ENCODE measurements at regions not wholly inside any gene's neighbourhood (a gene's known extent, or its start where the extent isn't known, plus 50 kb on each side); places are given as distances from the start of the nearest gene placed in this dataset.
"Not testable (repeated sequence)": the region's sequence is repeated elsewhere in the genome, so short reads cannot be mapped to it uniquely, and the experiment has no call there.

GRCh38 chr10:2575460-2575859, 491.9 kb upstream of the PFKP start:
- H3K36me3 Mint-ChIP-seq: no peaks in the 10 kb centered on the region
- no peak overlapping the region for H3K27ac ChIP-seq (ENCODE audit: low read depth, low read length)
- H3K4me3 Mint-ChIP-seq: no peak overlapping the region
- intact Hi-C loops (cut with micrococcal nuclease): no loop called here
- ChIA-PET CTCF (ENCODE audit: partially characterized antibody) (interaction anchor here (1.3 kb wide), 1 partner anchor 14 kb away, joined by 3 read pairs; no protein-coding TSS in a partner anchor), POLR2A (ENCODE audit: partially characterized antibody) (no interaction called here)
- no peaks in the 10 kb centered on the region for H3K9me3 Mint-ChIP-seq
- H3K36me3 ChIP-seq (ENCODE audit: insufficient read depth, low read length): no peaks in the 10 kb centered on the region
- H3K9me3 ChIP-seq (ENCODE audit: control insufficient read depth in 1 of 2, low read length in 2 of 2): no peaks in the 10 kb centered on the region
- no peak for DNase-seq
- no peaks in the 10 kb centered on the region for H3K4me1 ChIP-seq (ENCODE audit: insufficient read depth, low read length)
- no peak overlapping the region for H3K27ac Mint-ChIP-seq
- H3K4me1 Mint-ChIP-seq: no peaks in the 10 kb centered on the region
- H3K27me3 ChIP-seq (ENCODE audit: insufficient read depth, low read length): no peaks in the 10 kb centered on the region
- H3K27me3 Mint-ChIP-seq: peaks cover 2 to 3% of the 10 kb centered on the region in 2 donors
- no peak overlapping the region for H3K4me3 ChIP-seq (ENCODE audit: low read length in 2 of 2)

DNA sequence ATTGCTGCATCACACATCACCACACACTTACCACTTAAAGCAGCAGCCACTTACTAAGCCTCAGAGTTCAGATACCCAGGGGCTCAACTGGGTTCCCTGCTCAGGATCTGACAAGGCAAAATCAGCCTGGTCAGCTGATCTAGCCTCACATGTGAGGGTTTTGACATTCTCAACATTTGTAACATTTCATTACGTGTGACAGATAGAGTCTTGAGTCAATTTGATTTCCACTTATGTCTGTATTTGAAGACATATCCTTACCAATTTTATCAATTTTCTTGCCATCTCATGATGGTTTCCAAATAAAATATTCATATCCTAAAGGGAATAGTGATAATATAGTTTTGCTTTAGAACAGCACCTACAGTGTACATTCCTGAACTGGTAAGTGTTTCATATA, 494.7 kb upstream of the PFKP start:
- POLR2A ChIA-PET (ENCODE audit: partially characterized antibody): no interaction called here
- Mint-ChIP-seq H3K9me3 (no peaks in the 10 kb centered on the region), H3K36me3 (no peaks in the 10 kb centered on the region), H3K27me3 (peaks cover 2 to 3% of the 10 kb centered on the region in 2 donors), H3K4me3 (no peak overlapping the region), H3K4me1 (no peaks in the 10 kb centered on the region), H3K27ac (no peak overlapping the region)
- Histone ChIP-seq H3K4me1 (ENCODE audit: insufficient read depth, low read length) (no peaks in the 10 kb centered on the region), H3K4me3 (ENCODE audit: low read length in 2 of 2) (no peak overlapping the region), H3K27ac (ENCODE audit: low read depth, low read length) (no peak overlapping the region), H3K9me3 (ENCODE audit: control insufficient read depth in 1 of 2, low read length in 2 of 2) (no peaks in the 10 kb centered on the region), H3K36me3 (ENCODE audit: insufficient read depth, low read length) (no peaks in the 10 kb centered on the region), H3K27me3 (ENCODE audit: insufficient read depth, low read length) (no peaks in the 10 kb centered on the region)
- no peak for DNase-seq
- intact Hi-C loops (cut with micrococcal nuclease): no loop called here
- CTCF ChIA-PET (ENCODE audit: partially characterized antibody): no interaction called here

GRCh38 chr10:2556883-2557282, 510.5 kb upstream of the PFKP start:
- H3K27me3 ChIP-seq (ENCODE audit: insufficient read depth, low read length): no peaks in the 10 kb centered on the region
- H3K36me3 ChIP-seq (ENCODE audit: insufficient read depth, low read length): no peaks in the 10 kb centered on the region
- Mint-ChIP-seq H3K4me1 (no peaks in the 10 kb centered on the region), H3K27ac (no peak overlapping the region), H3K4me3 (no peak overlapping the region), H3K27me3 (peaks cover 2 to 3% of the 10 kb centered on the region in 2 donors), H3K9me3 (no peaks in the 10 kb centered on the region), H3K36me3 (no peaks in the 10 kb centered on the region)
- no peak for DNase-seq
- POLR2A ChIA-PET (ENCODE audit: partially characterized antibody): no interaction called here
- CTCF ChIA-PET (ENCODE audit: partially characterized antibody): no interaction called here
- no peaks in the 10 kb centered on the region for H3K4me1 ChIP-seq (ENCODE audit: insufficient read depth, low read length)
- intact Hi-C loops (cut with micrococcal nuclease): no loop called here
- H3K4me3 ChIP-seq (ENCODE audit: low read length in 2 of 2): no peak overlapping the region
- no peaks in the 10 kb centered on the region for H3K9me3 ChIP-seq (ENCODE audit: control insufficient read depth in 1 of 2, low read length in 2 of 2)
- no peak overlapping the region for H3K27ac ChIP-seq (ENCODE audit: low read depth, low read length)

DNA sequence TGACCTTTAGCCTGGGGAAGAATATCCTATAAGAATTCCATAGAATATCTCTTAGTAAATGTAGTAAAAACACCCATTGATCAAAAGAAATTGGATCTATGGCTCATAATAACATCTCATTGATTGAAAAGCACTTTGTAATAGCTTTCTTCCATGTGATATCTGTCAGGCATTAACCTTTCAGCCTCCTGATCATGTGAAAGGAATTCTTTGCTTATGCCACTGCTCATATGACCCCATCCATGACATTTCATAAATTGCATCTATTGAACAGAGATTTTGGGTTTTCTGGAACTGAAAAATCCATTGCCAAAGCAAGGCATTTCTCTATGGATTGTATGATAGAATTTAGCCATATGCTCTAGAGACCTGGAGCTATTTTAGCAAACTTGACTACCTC, 519.3 kb upstream of the PFKP start:
- intact Hi-C loops (cut with micrococcal nuclease): no loop called here

GRCh38 chr10:2547606-2548005, 519.7 kb upstream of the PFKP start:
- Histone ChIP-seq H3K4me3 (ENCODE audit: low read length in 2 of 2) (no peak overlapping the region), H3K27ac (ENCODE audit: low read depth, low read length) (no peak overlapping the region), H3K4me1 (ENCODE audit: insufficient read depth, low read length) (no peaks in the 10 kb centered on the region), H3K27me3 (ENCODE audit: insufficient read depth, low read length) (no peaks in the 10 kb centered on the region), H3K9me3 (ENCODE audit: control insufficient read depth in 1 of 2, low read length in 2 of 2) (no peaks in the 10 kb centered on the region), H3K36me3 (ENCODE audit: insufficient read depth, low read length) (no peaks in the 10 kb centered on the region)
- intact Hi-C loops (cut with micrococcal nuclease): no loop called here
- Mint-ChIP-seq H3K4me3 (no peak overlapping the region), H3K36me3 (no peaks in the 10 kb centered on the region), H3K27me3 (no peaks in the 10 kb centered on the region), H3K4me1 (no peaks in the 10 kb centered on the region), H3K27ac (no peak overlapping the region), H3K9me3 (no peaks in the 10 kb centered on the region)
- no peak for DNase-seq
- CTCF ChIA-PET (ENCODE audit: partially characterized antibody): no interaction called here
- POLR2A ChIA-PET (ENCODE audit: partially characterized antibody): no interaction called here

More for the DNA sequence above, 519.3 kb upstream of the PFKP start:
- Mint-ChIP-seq H3K36me3 (no peaks in the 10 kb centered on the region), H3K4me3 (no peak overlapping the region), H3K4me1 (no peaks in the 10 kb centered on the region), H3K9me3 (no peaks in the 10 kb centered on the region), H3K27ac (no peak overlapping the region), H3K27me3 (no peaks in the 10 kb centered on the region)
- H3K4me3 ChIP-seq (ENCODE audit: low read length in 2 of 2): no peak overlapping the region
- H3K9me3 ChIP-seq (ENCODE audit: control insufficient read depth in 1 of 2, low read length in 2 of 2): no peaks in the 10 kb centered on the region
- H3K27me3 ChIP-seq (ENCODE audit: insufficient read depth, low read length): no peaks in the 10 kb centered on the region
- H3K36me3 ChIP-seq (ENCODE audit: insufficient read depth, low read length): no peaks in the 10 kb centered on the region
- CTCF ChIA-PET (ENCODE audit: partially characterized antibody): no interaction called here
- POLR2A ChIA-PET (ENCODE audit: partially characterized antibody): no interaction called here
- H3K27ac ChIP-seq (ENCODE audit: low read depth, low read length): no peak overlapping the region
- DNase-seq: no peak
- no peaks in the 10 kb centered on the region for H3K4me1 ChIP-seq (ENCODE audit: insufficient read depth, low read length)

GRCh38 chr10:2546894-2547293, 520.5 kb upstream of the PFKP start:
- CTCF ChIA-PET (ENCODE audit: partially characterized antibody); H3K4me3 ChIP-seq (ENCODE audit: low read length in 2 of 2); H3K4me1 Mint-ChIP-seq; H3K9me3 ChIP-seq (ENCODE audit: control insufficient read depth in 1 of 2, low read length in 2 of 2); H3K27ac ChIP-seq (ENCODE audit: low read depth, low read length); H3K4me1 ChIP-seq (ENCODE audit: insufficient read depth, low read length); POLR2A ChIA-PET (ENCODE audit: partially characterized antibody); H3K36me3 Mint-ChIP-seq; H3K27me3 ChIP-seq (ENCODE audit: insufficient read depth, low read length); H3K36me3 ChIP-seq (ENCODE audit: insufficient read depth, low read length); intact Hi-C loops (cut with micrococcal nuclease); H3K9me3 Mint-ChIP-seq; H3K4me3 Mint-ChIP-seq; H3K27ac Mint-ChIP-seq; DNase-seq; H3K27me3 Mint-ChIP-seq: not testable (repeated sequence)

DNA sequence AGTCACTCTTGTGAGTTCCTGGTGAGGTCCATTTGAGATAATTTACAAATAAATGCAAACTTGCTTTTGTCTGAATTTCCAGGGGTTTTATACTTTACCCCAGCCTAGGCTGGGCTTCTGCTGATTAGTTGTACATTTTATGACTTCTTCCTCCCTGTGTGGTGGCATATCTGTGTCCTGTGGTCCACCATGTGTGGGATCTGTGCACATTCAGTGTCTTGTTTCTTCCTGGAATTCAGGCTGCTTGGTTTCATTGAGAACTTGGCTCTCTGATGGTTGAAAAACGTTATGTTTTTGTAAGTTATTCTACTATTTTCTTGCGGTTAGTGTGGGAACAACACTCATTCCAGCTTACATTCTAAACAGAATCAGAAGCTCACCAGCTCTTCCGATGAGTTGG, 523.4 kb upstream of the PFKP start:
- Histone ChIP-seq H3K4me1 (ENCODE audit: insufficient read depth, low read length) (no peaks in the 10 kb centered on the region), H3K27me3 (ENCODE audit: insufficient read depth, low read length) (no peaks in the 10 kb centered on the region), H3K27ac (ENCODE audit: low read depth, low read length) (no peak overlapping the region), H3K4me3 (ENCODE audit: low read length in 2 of 2) (no peak overlapping the region), H3K36me3 (ENCODE audit: insufficient read depth, low read length) (no peaks in the 10 kb centered on the region), H3K9me3 (ENCODE audit: control insufficient read depth in 1 of 2, low read length in 2 of 2) (no peaks in the 10 kb centered on the region)
- no peak for DNase-seq
- Mint-ChIP-seq H3K36me3 (no peaks in the 10 kb centered on the region), H3K4me3 (no peak overlapping the region), H3K27me3 (peaks cover 0 to 1% of the 10 kb centered on the region in 2 donors), H3K9me3 (no peaks in the 10 kb centered on the region), H3K4me1 (peaks cover 0 to 3% (median 0%) of the 10 kb centered on the region in 4 donors), H3K27ac (no peak overlapping the region)
- ChIA-PET CTCF (ENCODE audit: partially characterized antibody) (no interaction called here), POLR2A (ENCODE audit: partially characterized antibody) (no interaction called here)
- intact Hi-C loops (cut with micrococcal nuclease): no loop called here

- Histone ChIP-seq H3K4me3 (ENCODE audit: low read length in 2 of 2) (no peak overlapping the region), H3K36me3 (ENCODE audit: insufficient read depth, low read length) (no peaks in the 10 kb centered on the region), H3K27ac (ENCODE audit: low read depth, low read length) (no peak overlapping the region), H3K27me3 (ENCODE audit: insufficient read depth, low read length) (no peaks in the 10 kb centered on the region), H3K4me1 (ENCODE audit: insufficient read depth, low read length) (no peaks in the 10 kb centered on the region), H3K9me3 (ENCODE audit: control insufficient read depth in 1 of 2, low read length in 2 of 2) (no peaks in the 10 kb centered on the region)
- Mint-ChIP-seq H3K4me1 (peaks cover 0 to 3% (median 0%) of the 10 kb centered on the region in 4 donors), H3K27ac (no peak overlapping the region), H3K36me3 (no peaks in the 10 kb centered on the region), H3K27me3 (peaks cover 0 to 1% of the 10 kb centered on the region in 2 donors), H3K4me3 (no peak overlapping the region), H3K9me3 (no peaks in the 10 kb centered on the region)
- intact Hi-C loops (cut with micrococcal nuclease): no loop called here
- POLR2A ChIA-PET (ENCODE audit: partially characterized antibody): no interaction called here
- no peak for DNase-seq
- CTCF ChIA-PET (ENCODE audit: partially characterized antibody): no interaction called here
Observed at GRCh38 chr10:2543142-2543886, 524.0 kb upstream of the PFKP start.
